HEK293T (cell line): ENCODE measurements at regions not wholly inside any gene's neighbourhood (a gene's known extent, or its start where the extent isn't known, plus 50 kb on each side); places are given as distances from the start of the nearest gene placed in this dataset.

Experiments
- HDGF ChIP-seq: fragments of 450-650 bp; IDR thresholded peaks from 2 replicates; pipeline ENCODE4 v1.6.1; 2017; ENCODE audit warnings: antibody characterized with exemption, borderline replicate concordance
- SP1 ChIP-seq: fragments of 450-650 bp; IDR thresholded peaks from 2 replicates; pipeline ENCODE4 v1.6.1; 2017

GRCh38 chr3:107931326-107931725 lies 159.5 kb downstream of the CD47 start:
- TF ChIP-seq HDGF (no peak), SP1 (no peak)
